GM19324 (cell line): ENCODE measurements at regions not wholly inside any gene's neighbourhood (a gene's known extent, or its start where the extent isn't known, plus 50 kb on each side); places are given as distances from the start of the nearest gene placed in this dataset.

ENCODE experiments used
- ATAC-seq: cut with Tn5 transposase; IDR thresholded peaks from one replicate; pipeline ENCODE4 v1.9.1; 2021; ENCODE audit warnings: mild to moderate bottlenecking, moderate library complexity; ENCODE audit not compliant: unreplicated experiment, low FRiP score

DNA sequence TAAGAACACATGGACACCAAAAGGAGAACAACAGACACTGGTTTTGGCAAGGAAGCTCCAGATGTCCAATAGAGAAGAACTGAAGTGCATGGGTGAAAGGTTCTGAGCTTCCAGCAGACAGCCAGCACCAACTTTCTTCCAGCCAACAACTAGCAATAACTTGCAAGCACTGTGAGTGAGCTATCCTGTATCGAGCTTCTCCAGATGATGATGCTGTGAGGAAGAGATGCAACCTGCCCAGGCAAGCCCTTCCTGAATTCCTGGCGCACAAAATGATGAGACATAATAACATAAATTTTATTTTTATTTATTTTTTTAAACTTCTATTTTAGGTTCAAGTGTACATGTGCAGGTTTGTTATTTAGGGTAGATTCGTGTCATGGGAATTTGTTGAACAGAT lies 692.1 kb downstream of the DNAJB9 start:
- no peak for ATAC-seq

DNA sequence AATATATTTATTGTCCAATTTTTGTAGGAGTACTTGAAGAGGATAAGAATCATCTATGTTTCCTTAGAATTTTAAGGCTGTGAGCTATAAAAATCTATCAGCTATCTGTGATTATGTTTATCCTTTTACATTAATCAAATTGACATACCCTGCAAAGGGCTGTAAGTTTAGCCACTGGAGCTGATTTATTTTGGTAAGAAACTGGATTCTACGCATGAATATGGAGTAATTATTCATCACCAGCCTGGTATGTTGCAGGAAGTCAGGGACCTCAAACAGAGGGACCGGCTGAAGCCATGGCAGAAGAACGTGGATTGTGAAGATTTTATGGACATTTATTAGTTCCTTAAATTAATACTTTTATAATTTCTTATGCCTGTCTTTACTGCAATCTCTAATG lies 696.9 kb downstream of the DNAJB9 start:
- no peak for ATAC-seq

DNA sequence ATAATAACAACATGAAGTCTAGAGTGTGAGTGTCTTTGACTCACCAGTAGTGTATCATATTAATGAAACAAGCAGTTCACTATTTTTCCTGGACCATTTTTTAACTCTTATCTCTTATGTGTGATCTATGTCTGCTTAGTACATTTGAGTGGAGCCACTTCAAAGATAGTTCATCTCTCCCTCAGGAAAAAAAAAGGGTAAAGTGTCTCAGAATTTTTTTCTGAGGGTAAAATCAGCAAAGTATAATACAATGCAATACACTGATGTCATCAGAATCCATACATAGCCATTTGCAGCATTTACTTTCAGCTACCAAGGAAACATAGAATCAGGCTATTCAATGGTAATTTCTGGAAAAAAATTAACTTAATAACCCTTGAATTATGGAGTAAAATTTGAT lies 706.7 kb downstream of the DNAJB9 start:
- no peak for ATAC-seq

DNA sequence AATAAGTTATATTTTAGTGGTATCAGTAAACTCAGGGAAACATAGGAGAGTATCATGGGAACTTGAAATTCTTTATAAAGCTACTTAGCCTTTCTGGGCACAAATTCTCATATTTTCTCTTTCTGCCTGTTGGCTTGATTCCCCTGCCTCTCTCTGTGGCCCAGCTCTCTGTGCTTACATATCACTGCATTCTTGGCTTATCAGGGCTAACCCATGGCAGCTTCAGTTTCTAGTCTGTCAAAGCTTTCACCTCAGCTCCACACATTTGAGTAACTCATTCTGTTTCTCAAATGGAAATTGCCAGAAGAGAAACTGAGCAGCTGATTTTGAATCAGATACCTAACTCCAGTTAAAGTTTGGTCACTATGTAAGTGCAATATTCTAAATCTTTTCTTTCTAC lies 713.1 kb downstream of the DNAJB9 start:
- ATAC-seq = no peak

DNA sequence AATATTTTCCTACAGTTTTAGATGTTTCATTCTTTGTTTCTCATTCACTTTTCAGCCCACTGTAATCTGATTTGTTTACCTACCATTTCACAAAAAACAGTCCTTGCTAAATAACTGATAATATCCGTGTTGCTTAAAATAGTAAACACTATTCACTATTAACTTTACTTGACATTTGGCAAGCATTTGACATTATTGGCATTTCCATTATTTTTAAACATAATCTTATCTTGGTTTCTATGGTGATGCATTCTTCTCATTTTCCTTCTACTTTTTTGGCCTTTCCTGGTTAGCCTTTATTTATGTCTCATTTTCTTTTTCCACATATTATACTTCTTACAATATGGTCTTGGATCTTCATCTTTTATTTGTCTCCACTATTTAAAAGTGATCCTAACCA lies 715.3 kb downstream of the DNAJB9 start:
- no peak for ATAC-seq

DNA sequence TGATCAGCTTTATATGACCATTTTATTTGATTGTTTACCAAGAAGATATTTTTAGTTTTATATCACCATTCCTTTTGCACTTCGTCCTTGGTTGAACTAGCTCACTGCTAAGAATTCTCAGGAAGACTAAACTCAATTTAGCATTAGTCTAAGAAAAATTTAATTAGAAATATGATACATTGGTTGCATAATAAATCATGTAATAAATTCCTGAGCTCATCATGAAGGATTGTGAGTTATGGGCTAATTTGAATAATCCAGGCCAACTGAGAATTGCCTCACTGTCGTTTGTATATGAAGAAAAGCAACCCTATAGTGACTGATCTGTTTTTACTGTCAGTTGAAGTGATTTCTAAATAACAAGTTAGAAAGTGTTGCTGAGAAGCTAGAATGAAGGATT lies 725.5 kb downstream of the DNAJB9 start:
- no peak for ATAC-seq

DNA sequence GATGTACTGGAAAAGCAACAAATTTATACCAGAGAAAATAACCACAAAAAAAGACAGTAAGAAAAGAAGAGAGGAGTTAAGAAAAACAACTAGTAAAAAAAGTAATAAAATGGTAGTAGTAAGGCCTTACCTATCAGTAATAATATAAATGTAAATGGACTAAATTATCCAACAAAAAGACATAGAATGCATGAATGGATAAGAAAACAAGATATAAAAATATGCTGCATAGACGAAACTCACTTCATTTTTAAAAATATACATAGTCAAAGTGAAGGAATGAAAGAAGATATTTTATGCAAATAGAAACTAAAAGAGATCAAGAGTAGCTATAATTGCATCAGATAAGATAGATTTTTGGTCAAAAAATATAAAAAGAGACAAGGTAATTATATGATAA lies 739.1 kb downstream of the DNAJB9 start:
- ATAC-seq = no peak

DNA sequence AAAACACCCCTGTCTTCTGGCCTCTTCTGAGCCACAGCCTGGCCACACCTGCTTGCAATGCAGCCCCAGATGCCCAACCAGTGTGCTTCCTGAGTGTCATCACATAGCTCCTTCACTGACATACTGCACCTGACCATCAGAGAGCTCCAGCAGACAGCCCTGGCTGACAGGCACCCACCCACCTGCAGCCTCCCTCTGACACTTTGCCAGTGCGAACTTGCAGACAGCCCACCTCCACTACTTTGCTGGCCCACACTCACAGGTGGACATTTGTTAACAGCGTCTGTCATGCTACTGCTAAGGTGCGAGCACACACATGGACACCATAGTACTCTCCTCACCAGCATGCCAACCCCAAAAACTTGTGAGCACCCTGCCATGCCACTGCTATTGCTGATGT lies 740.1 kb downstream of the DNAJB9 start:
- no peak for ATAC-seq

DNA sequence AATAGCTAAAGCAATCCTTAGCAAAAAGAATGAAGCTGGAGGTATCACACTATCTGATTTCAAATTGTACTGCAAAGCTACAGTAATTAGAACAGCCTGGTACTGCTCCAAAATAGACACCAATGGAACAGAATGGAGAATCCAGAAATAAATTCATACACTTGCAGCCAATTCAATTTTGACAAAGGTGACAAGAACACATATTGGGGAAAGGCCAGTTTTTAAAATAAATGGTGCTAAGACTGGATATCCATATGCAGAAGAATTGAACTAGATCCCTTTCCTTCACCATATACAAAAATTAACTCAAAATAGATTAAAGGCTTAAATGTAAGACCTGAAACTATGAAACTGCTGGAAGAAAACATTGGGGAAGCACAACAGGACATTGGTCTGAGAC lies 748.5 kb downstream of the DNAJB9 start:
- ATAC-seq = no peak

DNA sequence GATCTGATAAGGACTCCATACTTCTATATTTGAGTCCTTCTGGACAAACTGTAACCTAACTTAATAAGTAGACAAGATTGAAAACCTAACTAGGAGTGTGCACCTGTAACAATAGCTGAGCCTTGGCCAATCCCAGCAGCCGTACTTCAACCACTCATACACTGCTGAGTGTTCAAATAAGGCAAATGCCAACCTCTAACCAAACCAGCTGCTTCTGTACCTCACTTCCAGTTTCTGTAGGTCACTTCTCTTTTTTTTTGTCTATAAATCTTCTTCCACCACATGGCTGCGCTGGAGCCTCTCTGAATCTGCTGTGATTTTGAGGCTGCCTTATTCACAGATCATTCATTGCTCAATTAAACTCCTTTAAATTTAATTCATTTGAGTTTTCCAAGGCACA lies 753.2 kb downstream of the DNAJB9 start:
- ATAC-seq = no peak

DNA sequence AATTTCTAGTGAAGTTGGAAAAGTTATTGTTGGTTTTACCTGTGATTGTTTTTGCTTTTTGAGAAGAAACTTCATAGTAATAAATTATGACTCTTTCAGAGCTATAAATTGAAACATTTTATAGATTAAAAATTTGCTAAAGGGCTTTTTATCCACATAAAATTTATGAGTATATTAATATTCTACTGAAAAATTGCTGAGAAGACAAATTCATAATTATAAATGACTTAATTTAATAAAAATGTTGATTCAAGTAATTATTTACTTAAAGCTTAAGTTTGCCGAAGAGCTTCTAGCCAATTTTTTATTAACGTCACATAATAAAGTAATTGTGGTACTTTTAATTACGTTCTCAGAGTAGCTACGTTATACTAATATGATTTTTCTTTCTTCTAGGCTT lies 761.7 kb downstream of the DNAJB9 start:
- ATAC-seq = no peak

DNA sequence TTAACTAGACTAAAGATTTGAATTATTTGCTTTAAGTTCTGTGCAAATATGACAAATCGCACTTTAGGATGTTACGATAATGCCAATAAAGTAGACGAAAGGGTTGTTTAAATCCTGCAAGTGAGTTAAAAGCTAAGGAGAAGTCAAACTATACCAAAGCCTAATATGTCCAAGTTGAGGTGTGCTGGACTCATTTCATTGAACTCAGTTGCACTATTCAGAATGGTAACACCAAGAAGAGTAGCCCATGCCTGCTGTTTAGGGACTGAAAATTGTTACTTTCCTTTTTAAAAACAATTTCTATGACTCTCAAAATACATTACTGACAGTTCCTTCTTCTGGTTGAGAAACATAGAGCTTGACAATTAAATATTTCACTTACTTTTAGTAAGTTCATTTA lies 766.3 kb downstream of the DNAJB9 start:
- no peak for ATAC-seq

DNA sequence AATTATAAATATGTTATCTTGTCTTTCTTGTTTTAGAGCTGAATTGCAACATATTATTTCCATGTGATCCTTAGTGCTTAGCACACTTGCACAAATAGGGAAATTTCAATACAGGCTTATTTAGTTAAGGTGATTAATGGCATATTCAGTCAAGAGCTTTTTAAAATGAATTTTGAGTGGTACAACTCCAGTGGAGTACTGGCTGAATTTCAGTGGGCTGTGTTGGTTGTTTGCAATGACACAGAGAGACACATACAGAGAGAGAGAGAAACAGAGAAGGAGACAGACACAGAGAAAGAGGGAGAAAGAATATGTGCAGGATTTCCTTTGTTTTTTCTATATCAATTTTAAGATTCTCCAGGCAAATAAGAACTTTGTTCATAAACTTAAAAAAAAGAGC lies 766.9 kb downstream of the DNAJB9 start:
- no peak for ATAC-seq

DNA sequence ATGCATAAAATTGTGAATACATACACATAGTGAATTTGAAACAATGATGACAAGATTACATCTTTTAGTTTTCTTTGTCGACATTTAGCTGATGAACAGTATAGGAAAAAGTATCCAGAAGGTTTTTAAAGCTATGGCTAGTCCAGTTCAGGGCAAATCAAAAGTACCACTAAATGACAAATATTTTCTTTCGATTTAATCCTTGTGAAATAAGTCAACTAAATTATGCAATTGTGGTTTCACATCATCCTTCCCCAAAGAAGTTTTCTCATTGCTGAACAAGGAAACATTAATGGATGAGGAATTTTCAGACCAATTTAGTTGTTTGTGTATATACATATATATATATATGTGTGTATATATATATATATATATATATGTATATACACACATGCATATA lies 774.0 kb downstream of the DNAJB9 start:
- no peak for ATAC-seq

DNA sequence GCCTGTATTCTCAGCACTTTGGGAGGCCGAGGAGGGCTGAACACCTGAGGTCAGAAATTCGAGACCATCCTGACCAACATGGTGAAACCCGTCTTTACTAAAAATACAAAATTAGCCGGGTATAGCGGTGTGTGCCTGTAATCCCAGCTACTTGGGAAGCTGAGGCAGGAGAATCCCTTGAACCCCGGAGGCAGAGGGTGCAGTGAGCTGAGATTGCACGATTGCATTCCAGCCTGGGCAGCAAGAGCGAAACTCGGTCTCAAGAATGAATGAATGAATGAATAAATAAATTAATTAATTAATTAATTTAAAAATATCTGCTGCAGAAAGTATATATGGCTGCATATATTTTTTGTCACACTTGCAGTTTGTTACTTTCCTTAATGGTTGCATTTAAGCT lies 781.8 kb downstream of the DNAJB9 start:
- no peak for ATAC-seq

DNA sequence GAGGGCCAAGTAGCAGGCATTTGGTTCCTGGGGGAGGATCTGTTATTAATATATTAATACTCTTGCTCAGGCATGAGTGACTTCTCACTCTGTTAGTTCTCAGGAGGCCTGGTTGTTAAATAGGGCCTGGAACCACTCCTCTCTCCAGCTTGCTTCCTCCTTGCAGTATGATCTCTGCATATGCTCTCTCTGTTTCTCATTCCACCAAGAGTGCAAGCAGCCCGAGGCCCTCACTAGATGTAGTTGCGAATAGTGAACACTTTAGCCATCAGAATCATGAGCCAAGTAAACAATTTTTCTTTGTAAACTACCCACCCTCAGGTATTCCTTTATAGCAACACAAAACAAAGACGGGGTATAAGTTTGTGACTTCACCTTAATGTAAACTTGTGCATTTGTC lies 784.3 kb downstream of the DNAJB9 start:
- no peak for ATAC-seq

DNA sequence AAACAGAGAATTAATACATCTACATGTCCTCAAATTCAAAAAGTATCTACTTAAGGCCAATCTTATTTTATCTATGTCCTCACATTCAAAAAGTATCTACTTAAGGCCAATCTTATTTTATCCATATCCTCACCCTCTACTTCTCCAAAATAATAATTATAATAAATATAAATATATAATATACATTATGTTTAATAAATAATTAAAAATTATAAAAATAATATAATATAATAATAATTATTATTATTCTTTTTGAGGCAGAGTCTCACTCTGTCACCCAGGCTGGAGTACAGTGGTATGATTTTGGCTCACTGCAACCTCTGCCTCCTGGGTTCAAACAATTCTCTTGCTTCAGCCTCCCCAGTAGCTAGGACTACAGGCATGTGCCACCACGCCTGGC lies 784.9 kb downstream of the DNAJB9 start:
- no peak for ATAC-seq

DNA sequence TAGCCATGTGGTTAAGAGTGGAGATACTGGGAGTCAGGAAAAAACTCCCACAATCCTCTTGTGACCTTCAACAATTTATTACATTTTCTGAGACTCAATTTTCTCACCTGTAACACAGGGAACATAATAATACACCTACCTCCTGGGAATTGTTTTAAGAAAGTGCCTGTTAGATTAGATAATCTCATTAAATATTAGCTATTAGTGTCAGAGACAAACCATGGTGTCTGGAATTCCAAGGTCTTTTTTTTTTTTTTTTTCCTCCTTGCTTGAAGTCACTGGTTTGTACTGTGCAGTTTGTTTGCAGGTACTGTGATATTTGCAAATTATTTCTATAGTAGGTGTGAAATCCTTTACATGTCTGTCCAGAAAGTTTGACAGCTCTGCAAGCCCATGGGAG lies 806.1 kb downstream of the DNAJB9 start:
- no peak for ATAC-seq

DNA sequence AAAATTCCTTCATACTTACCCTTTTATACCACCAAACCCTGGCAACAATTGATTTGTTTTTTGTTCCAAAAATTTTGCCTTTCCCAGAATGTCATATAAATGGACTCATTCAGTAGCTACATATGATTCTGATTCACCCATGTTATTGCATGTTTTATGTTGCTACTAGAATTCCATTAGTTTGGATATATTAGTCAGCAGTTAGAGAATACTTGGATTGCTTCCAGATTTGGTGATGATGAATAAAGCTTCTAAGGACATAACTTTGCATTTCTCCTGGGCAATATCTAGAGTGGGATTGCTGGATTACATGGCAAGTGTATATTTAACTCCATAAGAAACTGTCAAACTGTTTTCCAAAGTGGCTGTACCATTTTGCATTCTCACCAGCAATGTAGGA lies 806.9 kb downstream of the DNAJB9 start:
- no peak for ATAC-seq

DNA sequence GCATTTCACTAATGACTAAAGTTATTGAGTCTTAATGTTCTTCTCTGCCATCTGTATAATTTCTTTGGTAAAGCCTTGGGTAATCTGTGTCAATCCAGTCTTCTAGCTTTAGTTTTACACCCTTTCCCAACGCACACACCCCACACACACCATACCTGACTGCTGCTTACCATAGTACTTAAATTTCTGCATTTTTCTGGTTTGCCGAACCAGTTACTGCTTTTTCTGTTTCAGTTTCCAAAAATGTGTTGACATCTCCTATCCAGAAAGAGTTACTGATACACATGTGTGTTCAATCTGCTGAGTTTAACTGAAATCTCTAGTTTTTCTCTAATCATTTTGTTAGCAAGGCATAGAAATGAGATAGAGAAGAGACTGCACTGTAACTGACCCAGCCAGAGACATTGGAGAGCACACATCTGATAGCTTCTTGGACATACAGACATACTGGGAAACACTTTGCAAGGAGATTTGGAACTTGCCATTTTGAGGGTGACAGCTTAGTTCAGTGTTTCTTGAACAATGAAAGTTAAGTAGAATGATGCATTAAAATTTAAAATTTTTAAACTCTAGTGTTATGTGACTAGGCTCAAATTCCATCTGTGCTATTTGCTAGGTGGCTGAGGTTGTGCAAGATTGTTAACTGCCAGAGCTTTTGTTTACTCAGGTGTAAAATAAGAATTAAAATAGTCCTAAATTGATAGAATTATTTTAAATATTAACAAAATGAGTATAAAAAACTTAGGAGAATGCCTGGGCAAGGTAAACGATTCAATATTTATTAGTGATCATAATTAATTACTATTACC lies 807.6 kb downstream of the DNAJB9 start:
- no peak for ATAC-seq

DNA sequence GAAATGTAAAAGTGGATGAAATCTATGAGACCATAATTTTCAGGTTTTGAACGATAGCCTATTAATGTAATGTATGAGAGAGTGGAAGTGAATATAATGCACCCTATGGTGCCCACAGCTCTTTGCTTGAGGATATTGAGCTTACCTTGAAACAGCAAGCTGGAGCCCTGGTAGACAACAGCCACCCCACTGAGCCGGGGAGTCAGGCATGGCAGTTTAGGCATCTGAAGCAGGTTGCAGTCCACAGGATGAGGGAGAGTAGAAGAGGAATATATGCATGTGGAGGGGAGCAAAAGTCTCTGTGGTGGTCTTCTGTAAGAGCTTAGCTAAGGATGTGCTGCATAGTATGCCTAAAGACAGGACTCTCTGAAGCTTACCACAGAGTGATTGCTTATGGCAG lies 817.3 kb downstream of the DNAJB9 start:
- ATAC-seq = no peak

DNA sequence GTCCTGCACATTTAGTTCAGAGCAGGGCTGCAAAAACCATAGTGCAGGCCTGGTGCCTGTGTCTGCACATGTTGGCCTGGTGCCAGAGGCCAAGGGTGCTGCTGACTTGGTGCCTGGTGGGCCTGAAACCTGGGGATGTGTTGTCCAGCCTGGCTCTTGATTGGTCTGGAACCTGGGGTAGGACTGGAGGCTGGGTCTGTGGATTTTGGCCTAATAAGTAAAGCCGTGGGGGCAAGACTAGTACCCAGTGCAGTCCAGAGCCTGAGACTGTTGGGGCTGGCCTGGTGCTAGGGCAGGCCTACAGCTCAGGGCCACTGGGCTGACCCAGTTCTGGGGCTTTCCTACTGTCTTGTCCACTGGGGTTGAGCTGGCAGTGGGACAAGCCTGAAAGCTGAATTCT lies 817.9 kb downstream of the DNAJB9 start:
- no peak for ATAC-seq

DNA sequence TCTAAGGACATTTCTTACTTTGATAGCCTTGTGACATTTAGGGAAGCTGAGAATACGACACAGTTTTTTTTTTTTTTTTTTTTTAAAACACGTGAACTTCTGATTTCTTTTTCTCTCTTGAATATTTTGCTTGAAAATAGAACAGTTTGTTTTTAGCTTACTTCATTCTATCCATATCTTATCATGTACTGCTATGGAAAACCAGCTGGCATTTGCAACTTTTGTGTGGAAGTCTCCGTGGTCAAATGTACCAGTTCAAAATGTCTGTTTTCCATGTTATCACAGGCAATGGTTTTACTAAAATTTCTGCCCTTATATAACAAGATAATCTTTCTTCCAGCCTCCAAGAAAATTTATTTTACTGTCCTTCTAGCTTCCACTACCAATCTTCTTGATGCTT lies 821.6 kb downstream of the DNAJB9 start:
- ATAC-seq = no peak
